GM23248 (cell line): ENCODE measurements at regions not wholly inside any gene's neighbourhood (a gene's known extent, or its start where the extent isn't known, plus 50 kb on each side); places are given as distances from the start of the nearest gene placed in this dataset.

Experiments used
- EZH2 ChIP-seq: fragments of 200-600 bp; sonication (generic); IDR thresholded peaks from 2 replicates; pipeline ENCODE4 v1.6.1; 2018; ENCODE audit warnings: antibody characterized with exemption, mild to moderate bottlenecking; ENCODE audit not compliant: insufficient read depth, poor library complexity, severe bottlenecking
- EZH2phosphoT487 ChIP-seq: fragments of 200-600 bp; sonication (generic); IDR thresholded peaks from 2 replicates; pipeline ENCODE4 v1.6.1; 2018; ENCODE audit warnings: antibody characterized with exemption, moderate library complexity, mild to moderate bottlenecking, low read depth; ENCODE audit not compliant: insufficient read depth

DNA sequence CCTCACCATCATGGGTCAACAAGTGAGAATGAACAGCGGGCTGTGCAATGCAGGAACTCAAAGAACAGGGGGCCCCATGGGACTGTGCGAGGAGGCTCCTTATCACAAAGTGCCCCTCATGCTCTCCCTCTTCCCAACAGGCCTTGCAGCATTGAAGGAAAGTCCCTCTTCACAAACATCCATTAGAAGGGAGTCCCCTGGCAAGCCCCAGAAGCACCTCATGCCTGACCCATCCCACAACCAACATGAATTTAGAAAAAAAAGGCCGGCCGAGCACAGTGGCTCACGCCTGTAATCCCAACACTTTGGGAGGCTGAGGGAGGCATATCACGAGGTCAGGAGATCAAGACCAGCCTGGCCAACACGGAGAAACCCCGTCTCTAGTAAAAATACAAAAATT lies 122.6 kb upstream of the FSTL4 start:
- TF ChIP-seq EZH2 (no peak), EZH2phosphoT487 (no peak)
